RWPE1 (cell line): ENCODE measurements at regions not wholly inside any gene's neighbourhood (a gene's known extent, or its start where the extent isn't known, plus 50 kb on each side); places are given as distances from the start of the nearest gene placed in this dataset.

Experiments used
- CTCF ChIA-PET: fragments of 350-600 bp; sonication (Branson Sonifier 250); formaldehyde crosslinking; extraction: SDS; loops from one replicate; lab custom pipeline; 2021; lab: Yijun Ruan, JAX
- POLR2A ChIA-PET: fragments of 400-600 bp; formaldehyde crosslinking; extraction: SDS; loops from one replicate; lab custom pipeline; 2020; ENCODE audit warnings: antibody characterized with exemption; ENCODE audit not compliant: low non-redundant PET; lab: Yijun Ruan, JAX
- DNase-seq: peaks from one replicate; pipeline ENCODE4 v3.0.0; 2012; ENCODE audit warnings: low spot score
- H3K27ac ChIP-seq: fragments of 450-650 bp; 2 replicates; pipeline ENCODE4 v1.5.1; 2017
- TF ChIP-seq, protein P1 (sequence below): fragments of 450-650 bp; conservative IDR thresholded peaks from 2 replicates; pipeline ENCODE4 v1.5.1; 2017; ENCODE audit warnings: low read depth, mild to moderate bottlenecking

DNA sequence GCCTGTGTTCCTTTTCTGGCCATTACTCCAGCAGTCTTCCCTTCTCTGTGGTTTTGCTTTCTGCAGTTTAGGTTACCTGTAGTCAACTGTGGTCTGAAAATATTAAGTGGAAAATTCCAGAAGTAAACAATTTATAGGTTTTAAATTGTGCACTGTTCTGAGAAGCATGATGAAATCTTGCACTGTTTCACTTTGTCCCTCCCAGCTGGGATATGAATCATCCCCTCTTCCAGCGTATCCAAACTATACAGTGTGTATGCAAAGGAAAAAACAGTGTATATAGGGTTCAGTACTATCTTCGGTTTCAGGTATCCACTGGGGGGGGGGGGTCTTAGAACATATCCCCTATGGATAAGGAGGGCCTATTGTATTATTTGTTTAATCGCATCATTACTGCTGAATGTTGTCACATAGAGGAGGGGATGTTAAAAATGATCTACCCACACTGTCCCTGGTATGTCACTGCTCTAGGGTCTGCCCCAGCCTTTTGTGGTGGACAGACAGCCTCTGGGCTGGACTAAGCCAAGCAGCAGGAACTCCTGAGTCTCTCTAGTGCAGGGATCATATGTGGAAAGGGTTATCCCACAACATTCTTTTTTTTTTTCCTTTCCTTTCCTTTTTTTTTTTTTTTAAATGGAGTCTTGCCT is 109.1 kb upstream of the MAX start:
- peak; percentile 46 for DNase-seq
- TF ChIP-seq, protein P1, sequence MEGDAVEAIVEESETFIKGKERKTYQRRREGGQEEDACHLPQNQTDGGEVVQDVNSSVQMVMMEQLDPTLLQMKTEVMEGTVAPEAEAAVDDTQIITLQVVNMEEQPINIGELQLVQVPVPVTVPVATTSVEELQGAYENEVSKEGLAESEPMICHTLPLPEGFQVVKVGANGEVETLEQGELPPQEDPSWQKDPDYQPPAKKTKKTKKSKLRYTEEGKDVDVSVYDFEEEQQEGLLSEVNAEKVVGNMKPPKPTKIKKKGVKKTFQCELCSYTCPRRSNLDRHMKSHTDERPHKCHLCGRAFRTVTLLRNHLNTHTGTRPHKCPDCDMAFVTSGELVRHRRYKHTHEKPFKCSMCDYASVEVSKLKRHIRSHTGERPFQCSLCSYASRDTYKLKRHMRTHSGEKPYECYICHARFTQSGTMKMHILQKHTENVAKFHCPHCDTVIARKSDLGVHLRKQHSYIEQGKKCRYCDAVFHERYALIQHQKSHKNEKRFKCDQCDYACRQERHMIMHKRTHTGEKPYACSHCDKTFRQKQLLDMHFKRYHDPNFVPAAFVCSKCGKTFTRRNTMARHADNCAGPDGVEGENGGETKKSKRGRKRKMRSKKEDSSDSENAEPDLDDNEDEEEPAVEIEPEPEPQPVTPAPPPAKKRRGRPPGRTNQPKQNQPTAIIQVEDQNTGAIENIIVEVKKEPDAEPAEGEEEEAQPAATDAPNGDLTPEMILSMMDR = no peak
- no peak overlapping the region for H3K27ac ChIP-seq
- ChIA-PET POLR2A (no interaction called here), CTCF (no interaction called here)

DNA sequence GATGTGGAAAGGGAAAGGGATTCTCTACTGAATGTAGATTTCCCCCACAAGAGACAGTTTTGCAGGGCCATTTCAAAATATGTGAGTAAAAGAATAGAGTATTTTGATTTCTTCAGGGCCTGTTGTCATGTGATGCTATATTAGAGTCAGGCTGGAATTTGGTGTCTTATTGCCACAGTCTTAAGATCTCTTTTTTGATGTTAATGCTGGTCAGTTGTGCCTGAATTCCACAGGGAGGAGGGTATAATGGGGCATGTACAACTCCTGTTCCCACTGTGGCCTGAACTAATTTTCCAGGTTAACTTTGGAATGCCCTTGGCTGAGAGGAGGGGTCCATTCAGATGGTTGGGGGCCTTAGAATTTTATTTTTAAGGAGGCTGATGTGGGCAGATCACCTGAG is 111.0 kb upstream of the MAX start:
- POLR2A ChIA-PET = no interaction called here
- no peak overlapping the region for H3K27ac ChIP-seq
- CTCF ChIA-PET = no interaction called here
- no peak for DNase-seq
- TF ChIP-seq, protein P1 = no peak

DNA sequence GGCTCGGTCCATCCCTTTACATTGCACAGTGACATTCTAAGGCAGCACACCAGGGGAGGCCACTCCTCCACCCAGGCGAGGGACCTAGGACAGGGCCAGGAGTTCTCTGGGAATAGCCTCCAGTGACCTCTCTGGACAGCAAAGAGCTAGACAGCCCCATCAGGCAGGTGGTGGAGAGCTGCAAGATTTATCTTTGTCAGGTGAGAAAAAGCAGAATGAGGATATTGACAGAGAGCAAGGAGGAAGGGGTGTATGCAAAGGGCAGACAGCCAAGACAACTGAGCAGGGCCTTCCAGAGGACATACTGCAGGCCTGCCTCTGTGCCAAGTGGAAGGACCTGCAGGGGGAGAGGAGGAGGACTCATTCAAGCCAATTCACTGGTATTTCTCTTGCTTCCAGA is 112.4 kb upstream of the MAX start:
- CTCF ChIA-PET = interaction anchor here (0.6 kb wide), 1 partner anchor 84 kb away, joined by 3 read pairs; no protein-coding TSS in a partner anchor

DNA sequence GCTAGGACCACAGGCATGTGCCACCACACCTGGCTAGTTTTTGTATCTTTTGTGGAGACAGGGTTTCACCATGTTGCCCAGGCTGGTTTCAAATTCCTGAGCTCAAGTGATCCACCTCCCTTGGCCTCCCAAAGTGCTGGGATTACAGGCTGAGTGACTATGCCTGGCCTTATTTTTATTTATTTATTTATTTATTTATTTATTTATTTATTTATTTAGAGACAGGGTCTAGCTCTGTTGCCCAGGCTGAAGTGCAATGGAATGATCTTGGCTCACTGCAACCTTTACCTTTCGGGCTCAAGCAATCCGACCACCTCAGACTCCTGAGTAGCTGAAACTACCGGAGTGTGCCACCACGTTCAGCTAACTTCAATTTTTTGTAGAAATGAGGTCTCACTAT is 117.0 kb upstream of the MAX start:
- DNase-seq = no peak
- H3K27ac ChIP-seq = no peak overlapping the region
- ChIA-PET CTCF (interaction anchor here (0.6 to 0.8 kb wide), 2 partner anchors 93 to 886 kb away, joined by 3 to 4 read pairs; no protein-coding TSS in a partner anchor), POLR2A (no interaction called here)
- TF ChIP-seq, protein P1 = no peak

More for the DNA sequence above, 112.4 kb upstream of the MAX start:
- no peak overlapping the region for H3K27ac ChIP-seq
- POLR2A ChIA-PET = no interaction called here
- TF ChIP-seq, protein P1 = no peak
- DNase-seq = no peak

DNA sequence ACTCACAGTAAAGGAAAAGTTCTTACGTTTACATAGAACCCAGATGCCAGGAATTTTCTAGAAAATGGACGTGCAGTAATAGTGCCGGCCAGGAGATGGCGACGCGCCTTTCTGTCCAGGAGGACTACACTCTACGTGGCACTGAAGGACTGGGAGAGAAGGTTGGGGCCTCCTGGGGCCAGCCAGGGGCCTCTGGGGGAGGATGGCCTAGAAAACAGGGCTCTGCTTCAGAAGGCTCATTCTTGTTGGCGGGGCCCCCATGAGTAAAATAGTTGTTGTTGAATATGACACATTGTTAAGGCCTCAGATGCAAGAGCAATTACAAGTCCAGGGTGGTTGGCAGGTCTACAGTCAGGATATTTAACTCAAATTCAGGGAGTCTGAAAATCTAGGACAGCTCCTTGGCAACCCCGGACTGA is 120.1 kb upstream of the MAX start:
- ChIA-PET POLR2A (no interaction called here), CTCF (interaction anchor here (0.7 to 1.3 kb wide), 2 partner anchors 140 to 939 kb away, joined by 3 read pairs; no protein-coding TSS in a partner anchor)
- H3K27ac ChIP-seq = no peak overlapping the region
- TF ChIP-seq, protein P1 = peak; percentile 71
- peak; percentile 46 for DNase-seq

DNA sequence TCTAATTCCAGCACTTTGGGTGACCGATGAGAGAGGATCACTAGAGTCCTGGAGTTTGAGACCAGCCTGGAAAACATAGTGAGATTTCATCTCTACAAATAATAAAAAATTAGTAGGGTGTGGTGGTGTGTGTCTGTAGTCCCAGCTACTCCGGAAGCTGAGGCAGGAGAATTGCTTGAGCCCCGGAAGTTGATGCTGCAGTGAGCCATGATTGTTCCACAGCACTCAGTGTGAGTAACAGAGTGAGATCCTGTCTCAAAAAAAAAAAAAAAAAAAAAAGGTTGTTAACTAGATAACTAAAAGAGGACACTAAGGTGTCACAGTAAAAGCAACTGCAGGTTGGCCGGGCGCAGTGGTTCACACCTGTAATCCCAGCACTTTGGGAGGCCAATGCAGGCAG is 121.3 kb upstream of the MAX start:
- H3K27ac ChIP-seq = no peak overlapping the region
- POLR2A ChIA-PET = no interaction called here
- DNase-seq = no peak
- TF ChIP-seq, protein P1 = no peak
- CTCF ChIA-PET = interaction anchor here (0.6 kb wide), 3 partner anchors 60 to 257 kb away, joined by 3 to 6 read pairs (median 3); no protein-coding TSS in a partner anchor
